HG03460 (cell line): ENCODE measurements at regions not wholly inside any gene's neighbourhood (a gene's known extent, or its start where the extent isn't known, plus 50 kb on each side); places are given as distances from the start of the nearest gene placed in this dataset.
"Not testable (repeated sequence)": the region's sequence is repeated elsewhere in the genome, so short reads cannot be mapped to it uniquely, and the experiment has no call there.

Source experiments
- ATAC-seq: cut with Tn5 transposase; IDR thresholded peaks from one replicate; pipeline ENCODE4 v1.9.1; 2021; ENCODE audit not compliant: unreplicated experiment

DNA sequence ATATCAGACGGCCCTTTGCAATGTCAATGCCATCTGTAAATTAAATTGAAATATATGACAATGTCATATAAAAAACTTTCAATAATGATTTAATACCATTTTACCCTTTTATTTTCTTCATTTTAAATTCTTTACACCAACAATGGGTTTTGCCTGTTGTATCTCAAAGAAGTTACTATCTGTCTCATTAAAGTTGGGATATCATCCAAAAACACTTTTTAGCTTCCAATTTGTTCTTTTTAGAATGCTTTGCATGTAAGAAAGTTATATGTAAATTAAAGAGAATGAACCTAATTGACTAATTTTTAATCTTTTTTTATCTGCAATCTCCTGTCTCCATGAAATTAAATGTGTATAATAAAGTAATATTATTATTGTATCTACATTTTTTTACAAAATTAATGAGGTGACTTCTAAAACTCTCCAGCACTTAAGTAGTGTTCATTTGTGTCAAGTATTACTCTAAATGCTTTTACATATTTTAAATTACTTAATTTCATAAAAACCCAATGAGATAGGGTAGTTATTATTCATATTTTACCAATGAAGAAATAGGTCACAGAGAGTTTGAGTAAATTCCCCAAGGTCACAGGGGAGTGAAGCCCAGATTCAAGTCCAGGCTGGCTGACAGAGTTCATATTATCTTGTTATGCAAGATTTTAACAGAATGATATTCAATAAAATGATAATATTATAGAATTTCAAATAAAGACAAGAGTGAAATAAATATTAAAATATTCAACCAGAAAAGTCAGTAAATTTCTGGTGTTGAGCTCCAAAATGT lies 673.0 kb upstream of the FLRT2 start:
- ATAC-seq: no peak

DNA sequence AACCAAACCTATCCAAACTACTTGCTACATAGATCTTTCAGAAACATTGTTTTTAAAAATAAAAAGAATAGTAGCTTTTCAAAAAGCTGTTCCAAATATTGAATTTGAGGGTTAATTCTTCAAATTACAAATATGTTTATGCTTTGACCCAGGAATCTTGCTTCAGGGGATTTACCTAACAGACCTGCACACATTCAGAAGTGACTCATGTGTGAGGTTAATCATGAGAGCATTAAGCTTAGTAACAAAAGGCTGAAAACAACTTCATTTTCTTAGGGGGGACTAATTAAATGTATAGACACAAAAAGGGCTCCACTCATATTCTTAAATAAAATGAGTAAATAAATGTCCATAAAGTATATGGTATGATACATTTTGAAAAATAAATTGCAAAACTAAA lies 672.4 kb upstream of the FLRT2 start:
- ATAC-seq: no peak

DNA sequence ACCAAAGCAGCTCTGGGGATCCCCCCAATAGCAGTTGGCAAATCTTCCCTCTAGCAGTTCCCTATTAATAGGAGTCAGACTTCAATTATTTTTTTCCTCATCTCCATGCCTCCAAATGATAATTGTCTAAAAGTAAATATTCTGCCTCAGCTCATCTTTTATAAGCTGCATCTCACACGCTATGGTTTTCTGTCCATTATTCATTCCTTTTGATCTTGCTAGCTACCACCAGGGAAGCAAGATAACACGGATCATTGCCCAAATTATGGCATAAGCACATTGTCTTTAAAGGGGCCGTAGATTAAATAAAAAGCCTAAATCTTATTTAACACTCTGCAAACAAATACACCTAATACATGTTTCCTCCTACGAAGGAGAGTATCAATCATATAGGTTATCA lies 670.8 kb upstream of the FLRT2 start:
- no peak for ATAC-seq

DNA sequence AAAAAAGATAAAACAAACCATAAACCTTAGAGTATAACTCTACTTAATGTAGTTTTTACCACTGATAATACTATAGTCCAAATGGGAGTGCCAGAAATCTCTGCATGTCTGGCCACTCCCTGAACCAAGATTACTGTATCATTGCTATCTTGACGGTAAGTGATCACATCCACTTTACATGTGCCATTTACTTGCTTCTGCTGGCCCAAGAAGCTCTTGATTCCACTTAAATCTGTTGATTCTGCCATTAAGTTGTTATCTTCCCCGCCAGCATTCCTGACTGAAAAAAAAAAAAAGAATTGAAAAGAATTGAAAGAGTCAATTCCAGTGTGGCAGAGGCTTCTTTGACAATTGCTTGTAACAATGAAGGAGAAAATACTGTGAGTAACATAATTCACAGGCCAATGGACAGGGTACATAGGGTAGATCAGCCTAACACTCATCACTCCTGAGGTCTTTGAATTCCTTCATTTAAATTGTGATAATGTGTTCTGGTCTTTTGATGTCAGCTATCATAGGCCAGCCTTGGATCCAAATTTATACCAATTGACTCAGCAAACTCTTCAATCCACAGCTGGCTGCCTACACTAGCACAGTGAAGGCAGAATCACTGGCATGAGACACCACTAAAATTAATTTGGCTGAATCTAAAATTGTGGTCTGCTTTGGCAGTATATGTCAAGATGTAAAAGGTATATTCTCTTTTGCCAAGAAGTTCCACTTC lies 665.2 kb upstream of the FLRT2 start:
- no peak for ATAC-seq

DNA sequence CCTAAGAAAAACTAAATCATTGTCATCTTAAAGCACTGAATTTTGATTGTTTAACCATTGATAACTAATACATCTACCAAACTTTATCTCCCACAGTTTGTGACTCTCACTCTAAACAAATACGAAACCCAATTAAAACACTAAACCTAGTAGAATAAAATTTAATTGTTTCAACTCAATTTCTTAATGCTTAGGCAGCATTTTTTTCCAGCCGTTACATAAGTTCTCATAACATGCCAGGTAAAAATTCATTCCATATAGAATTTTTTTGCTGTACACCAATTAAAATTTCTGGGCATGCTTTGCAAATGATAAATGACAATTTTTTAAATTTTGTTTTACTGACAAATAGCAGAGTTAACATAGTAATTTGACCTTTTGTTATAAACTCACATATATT lies 658.2 kb upstream of the FLRT2 start:
- ATAC-seq: no peak

DNA sequence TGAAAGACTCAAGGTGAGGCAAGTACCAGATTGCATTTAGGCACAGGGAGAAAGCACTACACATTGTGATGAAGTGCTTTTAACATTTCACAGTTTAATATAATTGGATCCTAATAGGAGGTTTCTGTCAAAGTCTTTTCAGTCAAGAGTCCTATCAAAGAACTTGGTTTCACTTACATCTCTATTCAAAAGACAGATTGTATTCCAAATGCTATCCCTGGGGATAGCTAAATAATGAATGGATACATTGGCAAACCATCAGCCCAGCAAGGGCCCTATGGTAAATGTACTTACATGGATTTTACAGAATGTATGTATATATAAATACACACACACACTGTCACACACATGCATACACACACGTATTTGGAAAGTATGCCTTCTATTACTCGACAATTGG lies 655.5 kb upstream of the FLRT2 start:
- no peak for ATAC-seq

DNA sequence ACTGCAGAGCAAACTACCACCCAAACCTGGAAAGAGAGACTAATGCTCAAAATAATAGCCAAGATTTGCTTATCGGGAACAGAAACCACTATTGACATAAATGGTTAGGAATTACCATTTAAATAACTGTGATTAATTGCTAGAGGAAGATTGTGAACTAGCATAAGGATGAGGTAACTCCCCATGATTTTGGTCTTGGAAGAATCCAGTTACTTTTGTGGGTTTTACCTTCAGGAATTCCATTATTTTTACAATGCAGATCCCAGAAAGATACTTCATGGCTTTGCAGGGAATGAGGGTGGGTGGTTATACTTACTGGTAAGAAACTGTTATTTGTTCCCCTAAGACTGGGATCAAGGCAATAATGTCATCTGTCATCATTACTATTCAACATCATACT lies 652.9 kb upstream of the FLRT2 start:
- no peak for ATAC-seq

DNA sequence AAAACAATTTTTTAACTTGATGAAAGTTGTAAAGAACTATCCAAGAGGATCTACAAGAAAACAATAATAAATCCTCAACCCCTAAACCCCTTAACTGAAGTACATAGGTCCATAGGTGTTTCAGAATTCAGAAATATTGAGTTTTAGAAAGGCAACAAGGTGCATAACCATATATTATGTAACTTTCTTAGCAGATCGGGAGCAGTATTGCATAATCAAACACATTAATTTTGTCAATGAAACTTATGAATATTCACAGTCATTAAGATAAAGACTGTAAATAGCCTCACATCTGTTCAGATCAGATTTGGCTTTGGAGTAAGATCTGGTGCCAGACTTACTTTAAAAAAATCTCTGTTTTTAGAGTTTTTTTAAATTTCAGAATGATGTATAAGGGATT lies 647.1 kb upstream of the FLRT2 start:
- no peak for ATAC-seq

DNA sequence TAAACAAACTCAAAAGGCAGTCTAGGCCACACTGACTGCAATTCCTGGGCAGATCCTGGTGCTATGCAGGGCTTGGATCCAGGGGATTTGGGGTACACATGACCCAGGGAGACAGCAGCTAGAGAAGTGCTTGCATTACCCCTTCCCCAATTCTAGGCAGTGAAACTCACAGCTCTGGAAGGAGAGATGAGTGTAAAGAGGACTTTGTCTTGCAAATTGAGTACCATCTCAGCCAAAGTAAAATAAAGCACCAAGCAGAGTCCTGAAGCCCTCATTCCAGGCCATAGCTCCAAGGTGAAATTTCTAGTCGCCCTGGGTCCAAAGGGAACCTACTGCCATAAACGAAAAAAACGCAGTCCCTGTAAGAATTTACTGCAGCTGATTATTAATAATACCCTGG lies 644.9 kb upstream of the FLRT2 start:
- ATAC-seq: no peak

DNA sequence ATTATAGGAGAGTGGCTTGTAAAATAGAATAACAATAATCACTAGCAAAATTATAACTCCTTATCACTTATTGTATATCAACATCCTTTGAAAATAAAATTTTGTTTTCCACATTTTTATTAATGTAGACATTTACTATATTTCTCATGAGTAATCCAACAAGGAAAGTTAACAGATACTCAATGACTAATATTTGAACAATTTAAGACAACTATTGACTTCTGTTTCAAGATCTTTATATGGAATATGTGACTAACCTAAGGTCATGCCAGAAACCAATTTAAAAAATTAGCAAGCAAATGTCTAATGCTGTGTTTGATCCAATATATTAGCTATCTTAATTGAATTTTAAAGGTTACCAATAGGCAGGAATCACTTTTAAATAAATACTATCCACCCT lies 638.5 kb upstream of the FLRT2 start:
- no peak for ATAC-seq

DNA sequence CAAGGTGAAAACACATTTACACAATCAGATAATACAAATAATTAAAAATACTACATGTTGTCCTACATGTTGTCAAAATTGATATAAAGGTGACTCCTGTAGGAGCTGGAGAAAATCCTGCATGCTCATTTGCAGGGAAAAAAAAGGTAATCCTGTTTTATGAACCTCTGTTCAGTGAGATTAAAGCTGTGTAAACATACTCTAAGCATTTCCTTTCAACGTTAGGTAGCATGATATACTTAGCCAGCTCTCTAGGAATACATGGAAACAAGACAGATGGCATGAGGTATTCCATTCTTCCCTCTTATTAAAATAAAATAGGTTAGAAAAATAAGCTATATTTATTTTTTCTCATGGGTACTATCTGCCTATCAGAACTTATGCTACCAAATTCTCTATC lies 635.7 kb upstream of the FLRT2 start:
- ATAC-seq: no peak

DNA sequence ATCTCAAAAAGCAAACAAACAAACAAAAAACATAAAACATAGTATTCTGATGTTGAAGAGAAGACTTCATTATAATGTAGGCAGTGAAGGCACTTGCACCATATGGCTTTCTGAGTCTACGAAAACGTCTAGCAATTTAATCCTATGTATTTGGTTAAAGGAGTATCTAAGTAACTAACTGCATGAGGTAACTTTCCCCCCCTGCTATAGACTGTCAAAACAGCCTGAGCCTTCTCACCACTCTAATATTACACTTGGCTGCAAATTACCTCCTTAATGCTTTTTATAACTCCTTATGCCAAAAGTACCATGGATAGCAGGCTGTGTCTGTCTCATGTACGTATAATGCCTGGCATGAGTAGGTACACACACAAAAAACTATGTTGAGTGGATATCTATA lies 607.6 kb upstream of the FLRT2 start:
- ATAC-seq: no peak

DNA sequence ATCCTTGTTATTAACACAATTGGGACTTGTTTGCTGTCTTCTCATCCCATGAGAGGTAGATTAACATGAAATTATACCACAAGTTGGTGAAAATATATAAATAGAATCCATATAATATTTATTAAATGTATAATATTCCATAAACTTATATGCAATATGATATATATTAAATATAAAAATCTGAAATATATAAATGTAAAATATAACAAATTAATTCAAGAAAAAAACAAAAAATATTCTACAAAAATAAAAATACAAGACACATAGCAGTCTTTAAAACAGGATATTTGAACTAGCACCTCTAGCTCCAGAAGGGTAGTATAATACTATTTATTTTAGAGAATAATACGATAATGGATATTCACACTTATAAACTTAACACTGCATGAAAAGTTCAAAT lies 603.3 kb upstream of the FLRT2 start:
- ATAC-seq: no peak

DNA sequence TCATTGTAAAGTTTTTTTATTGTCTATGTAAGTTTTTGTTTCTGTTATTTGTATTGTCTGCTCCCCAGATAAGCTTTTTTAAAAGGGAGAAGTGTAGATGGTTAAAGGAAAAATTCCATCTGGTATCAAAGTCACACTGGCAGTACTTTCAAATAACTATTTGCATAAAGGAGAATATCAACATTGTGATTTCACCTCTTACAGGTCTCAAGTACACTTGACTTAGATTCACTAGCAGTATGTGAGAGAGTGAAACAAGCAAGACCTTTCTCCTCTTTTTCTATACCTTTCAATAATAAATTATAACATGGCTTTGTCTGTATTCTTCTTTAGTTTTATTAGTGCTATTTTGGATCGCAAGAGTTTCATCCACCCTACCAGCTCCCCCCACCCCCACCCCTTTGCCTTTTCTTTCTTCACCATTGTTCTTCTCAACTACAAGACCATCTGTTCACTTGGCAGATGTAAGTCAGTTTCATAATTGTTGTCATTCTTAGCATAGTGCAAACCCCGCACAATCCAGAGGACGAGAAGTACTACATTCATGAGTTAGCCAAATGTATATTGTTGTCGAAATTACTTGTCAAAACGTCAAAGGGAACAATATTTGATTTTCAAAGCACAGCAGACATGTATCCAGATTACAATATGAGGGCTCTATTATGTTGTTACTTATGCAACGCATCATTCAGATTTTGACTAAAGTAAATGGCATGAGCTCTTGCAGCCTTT lies 602.7 kb upstream of the FLRT2 start:
- ATAC-seq: no peak

DNA sequence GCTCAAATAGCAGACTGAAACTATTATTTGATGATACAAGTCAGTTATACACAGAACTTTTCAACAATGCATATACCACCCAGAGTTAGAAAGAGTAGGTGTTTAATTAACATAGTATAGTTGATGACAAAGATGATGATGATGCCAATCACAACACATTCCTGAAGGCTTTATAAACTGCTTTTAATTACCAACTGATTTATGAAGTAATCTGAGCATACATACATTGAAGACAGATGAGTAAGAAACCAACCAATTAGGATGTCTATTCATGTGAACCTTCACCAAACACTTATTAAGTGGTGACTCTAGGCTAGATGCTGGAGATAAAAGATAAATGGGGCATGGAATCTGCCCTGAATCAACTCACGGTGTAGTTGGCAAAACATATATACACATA lies 600.9 kb upstream of the FLRT2 start:
- ATAC-seq: no peak

DNA sequence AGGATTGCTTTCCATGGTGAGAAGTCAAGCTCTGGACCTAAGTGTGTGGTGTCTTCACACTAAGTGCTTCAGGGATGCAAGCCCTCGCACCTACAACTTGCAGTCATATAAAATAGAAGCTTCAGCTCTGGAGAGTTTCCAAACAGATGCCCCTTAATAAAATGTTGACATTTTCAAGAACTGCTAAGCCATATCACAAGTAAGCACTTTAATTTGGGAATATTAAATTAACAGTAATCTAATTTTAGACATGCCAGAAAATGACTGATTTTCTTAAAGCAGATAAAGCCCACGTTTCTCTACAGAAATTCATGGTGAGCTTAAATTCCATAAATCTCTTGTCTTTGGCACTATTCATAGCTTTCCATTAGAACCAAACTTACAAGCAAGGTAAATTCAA lies 600.1 kb upstream of the FLRT2 start:
- ATAC-seq: no peak

DNA sequence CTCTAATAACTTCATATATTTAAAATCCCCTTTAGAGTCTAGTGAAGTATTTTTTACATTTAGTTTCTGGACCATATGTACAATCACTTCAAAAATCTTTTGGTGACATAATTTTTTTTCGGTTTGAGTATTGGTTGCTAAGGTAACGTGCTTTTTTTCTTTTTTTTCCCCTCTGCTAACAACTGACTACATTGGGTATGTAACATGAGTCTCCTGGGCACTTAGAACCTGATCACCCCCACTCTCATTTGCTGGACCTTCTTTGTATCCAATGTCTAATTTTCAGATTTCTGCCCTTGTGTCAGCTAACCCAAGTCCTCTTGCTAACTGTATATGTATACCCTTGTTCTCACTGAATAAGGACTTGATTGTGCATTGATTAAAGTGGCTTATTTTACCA lies 592.9 kb upstream of the FLRT2 start:
- ATAC-seq: no peak

DNA sequence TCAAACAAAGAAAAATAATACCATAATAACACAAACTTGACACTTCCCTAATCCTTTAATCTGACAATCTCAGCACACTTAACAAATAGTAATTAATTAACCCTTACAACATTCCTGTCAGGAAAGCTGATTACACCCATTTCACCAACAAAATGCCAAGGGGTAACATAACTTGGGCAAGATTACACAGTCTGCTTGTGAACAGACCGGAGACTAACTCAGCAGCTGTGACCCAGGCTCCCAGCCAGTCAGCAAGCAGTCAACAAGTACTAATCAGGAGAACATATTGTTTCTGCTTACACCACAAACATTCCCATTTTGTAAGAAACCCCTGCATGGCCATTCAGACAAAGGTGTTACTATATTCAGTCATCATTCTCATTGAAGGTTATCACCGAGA lies 592.5 kb upstream of the FLRT2 start:
- ATAC-seq: no peak

DNA sequence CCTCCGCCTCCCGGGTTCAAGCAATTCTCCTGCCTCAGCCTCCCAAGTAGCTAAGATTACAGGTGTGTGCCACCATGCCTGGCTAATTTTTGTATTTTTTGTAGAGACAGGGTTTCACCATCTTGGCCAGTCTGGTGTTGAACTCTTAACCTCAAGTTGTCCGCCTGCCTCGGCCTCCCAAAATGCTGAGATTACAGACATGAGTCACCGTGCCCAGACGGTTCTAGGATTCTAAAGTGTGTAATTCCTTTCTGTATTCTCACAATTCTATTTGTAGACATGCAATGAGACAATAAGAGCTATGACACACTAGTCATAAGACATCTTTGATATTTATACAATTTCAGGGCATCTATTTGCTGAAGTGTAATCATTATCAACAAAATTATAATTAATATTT lies 585.0 kb upstream of the FLRT2 start:
- ATAC-seq: not testable (repeated sequence)

DNA sequence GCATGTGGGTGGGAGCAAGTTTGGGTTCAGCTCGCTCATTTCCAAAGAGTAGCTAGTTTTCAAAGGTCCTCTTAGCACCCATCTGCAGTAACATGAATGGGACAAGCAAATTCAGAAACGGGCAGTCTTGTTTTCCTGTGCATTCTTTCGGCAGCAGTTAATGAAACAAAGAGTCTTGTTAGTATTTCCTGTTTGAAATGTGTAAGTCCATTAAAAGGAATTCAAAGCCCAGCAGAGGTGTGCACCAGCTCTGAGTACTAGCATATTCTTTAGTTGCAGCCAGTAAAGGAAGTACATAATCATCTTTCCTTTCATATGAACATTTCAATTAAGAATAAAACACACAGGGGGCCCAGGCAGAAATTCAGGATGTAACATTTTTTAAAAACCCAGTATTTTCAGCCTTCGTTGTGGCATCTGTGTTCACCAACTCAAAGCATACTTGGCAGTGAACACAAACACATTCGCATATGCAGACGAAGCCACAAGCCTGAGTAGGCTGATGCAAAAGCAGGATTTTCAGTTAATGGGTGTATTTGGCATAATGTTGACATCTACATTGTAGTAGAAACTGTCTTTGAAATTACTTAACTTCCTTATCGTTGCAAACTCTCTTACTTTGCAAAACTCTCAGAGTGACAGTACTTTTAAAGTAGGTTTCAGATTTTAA lies 570.0 kb upstream of the FLRT2 start:
- no peak for ATAC-seq

DNA sequence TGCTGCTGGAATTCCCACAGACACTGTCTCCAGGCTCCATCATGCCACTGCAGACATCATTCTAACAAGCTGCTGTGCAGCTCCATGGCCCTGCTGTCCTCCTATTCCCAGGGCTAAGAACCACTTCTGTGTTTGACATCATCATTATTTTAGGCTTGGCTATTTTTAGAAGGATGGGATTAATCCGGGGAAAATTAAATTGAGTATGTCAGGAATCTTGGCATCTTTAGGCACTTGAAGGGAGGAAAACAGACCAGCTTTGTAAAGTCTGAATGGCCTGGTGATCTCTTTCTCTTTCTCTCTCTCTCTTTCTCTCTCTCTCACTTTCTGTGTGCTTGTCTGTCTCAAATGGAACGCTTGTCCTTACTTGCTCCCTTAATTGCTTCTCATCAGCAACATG lies 568.3 kb upstream of the FLRT2 start:
- ATAC-seq: no peak

DNA sequence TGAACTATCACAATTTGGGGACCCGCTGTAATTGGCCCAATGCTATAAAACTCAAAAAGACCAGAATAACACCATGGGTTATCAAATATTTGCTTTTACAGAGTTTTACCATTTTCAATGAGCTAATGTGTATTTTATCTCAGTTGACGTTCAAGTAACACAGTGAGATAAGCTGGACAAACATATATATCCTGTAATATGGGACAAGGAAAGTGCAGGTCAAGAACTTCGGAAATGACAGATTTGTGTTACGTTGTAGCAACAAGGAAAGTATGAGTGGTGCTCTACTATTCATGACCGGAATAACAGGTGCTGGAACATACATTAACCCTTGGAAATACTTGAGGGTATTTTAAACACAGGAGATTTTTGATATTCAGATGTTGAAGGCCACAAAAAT lies 566.4 kb upstream of the FLRT2 start:
- no peak for ATAC-seq
